Activated CD8-positive, alpha-beta memory T cell treated with anti-CD3 and anti-CD28 coated beads, Interleukin-2, amount 50 U/mL, for 4 hours (primary cell): ENCODE measurements at regions not wholly inside any gene's neighbourhood (a gene's known extent, or its start where the extent isn't known, plus 50 kb on each side); places are given as distances from the start of the nearest gene placed in this dataset.
A peak's percentile ranks its signal among the peaks of the same experiment; 100 is the strongest.
"Not testable (repeated sequence)": the region's sequence is repeated elsewhere in the genome, so short reads cannot be mapped to it uniquely, and the experiment has no call there.

ENCODE experiments used
- DNase-seq: peaks from one replicate; pipeline ENCODE4 v3.0.0-alpha.2; 2020

GRCh38 chr1:213742992-213743391, 244.8 kb upstream of the PROX1 start:
- no peak for DNase-seq

GRCh38 chr1:213744780-213745179, 243.0 kb upstream of the PROX1 start:
- no peak for DNase-seq

- DNase-seq: no peak
Measured at GRCh38 chr1:213745451-213745850, 242.3 kb upstream of the PROX1 start.

GRCh38 chr1:213749558-213749957, 238.2 kb upstream of the PROX1 start:
- no peak for DNase-seq

GRCh38 chr1:213750231-213751063, 237.3 kb upstream of the PROX1 start:
- DNase-seq: no peak

GRCh38 chr1:213751064-213751397, 236.7 kb upstream of the PROX1 start:
- no peak for DNase-seq

- no peak for DNase-seq
Measured at GRCh38 chr1:213759359-213760181, 228.2 kb upstream of the PROX1 start.

GRCh38 chr1:213761845-213762407, 225.8 kb upstream of the PROX1 start:
- DNase-seq: peak; percentile 17

- DNase-seq: no peak
Measured at GRCh38 chr1:213767683-213768082, 220.1 kb upstream of the PROX1 start.

- no peak for DNase-seq
Measured at GRCh38 chr1:213772128-213773063, 215.4 kb upstream of the PROX1 start.

GRCh38 chr1:213773975-213774374, 213.8 kb upstream of the PROX1 start:
- DNase-seq: no peak

GRCh38 chr1:213776969-213777368, 210.8 kb upstream of the PROX1 start:
- DNase-seq: no peak

- DNase-seq: no peak
Measured at GRCh38 chr1:213779228-213779627, 208.5 kb upstream of the PROX1 start.

- no peak for DNase-seq
Measured at GRCh38 chr1:213782941-213783672, 204.7 kb upstream of the PROX1 start.

GRCh38 chr1:213783893-213784292, 203.9 kb upstream of the PROX1 start:
- DNase-seq: no peak

- DNase-seq: no peak
Measured at GRCh38 chr1:213786683-213787082, 201.1 kb upstream of the PROX1 start.

- DNase-seq: no peak
Measured at GRCh38 chr1:213790565-213790964, 197.2 kb upstream of the PROX1 start.

GRCh38 chr1:213793482-213794067, 194.2 kb upstream of the PROX1 start:
- no peak for DNase-seq

GRCh38 chr1:213796525-213796924, 191.2 kb upstream of the PROX1 start:
- no peak for DNase-seq

GRCh38 chr1:213808288-213808687, 179.5 kb upstream of the PROX1 start:
- not testable (repeated sequence) for DNase-seq

GRCh38 chr1:213817156-213817555, 170.6 kb upstream of the PROX1 start:
- DNase-seq: no peak
